Muscle of arm (tissue), 1 donor: ENCODE measurements at regions not wholly inside any gene's neighbourhood (a gene's known extent, or its start where the extent isn't known, plus 50 kb on each side); places are given as distances from the start of the nearest gene placed in this dataset.

Source experiments
- DNase-seq: peaks from one replicate; pipeline ENCODE4 v3.0.0-alpha.2; 2013

GRCh38 chr2:236654496-236654895 lies 84.9 kb downstream of the ACKR3 start:
- DNase-seq = no peak

- DNase-seq = no peak
Observed at GRCh38 chr2:236656166-236656565, 86.5 kb downstream of the ACKR3 start.

DNA sequence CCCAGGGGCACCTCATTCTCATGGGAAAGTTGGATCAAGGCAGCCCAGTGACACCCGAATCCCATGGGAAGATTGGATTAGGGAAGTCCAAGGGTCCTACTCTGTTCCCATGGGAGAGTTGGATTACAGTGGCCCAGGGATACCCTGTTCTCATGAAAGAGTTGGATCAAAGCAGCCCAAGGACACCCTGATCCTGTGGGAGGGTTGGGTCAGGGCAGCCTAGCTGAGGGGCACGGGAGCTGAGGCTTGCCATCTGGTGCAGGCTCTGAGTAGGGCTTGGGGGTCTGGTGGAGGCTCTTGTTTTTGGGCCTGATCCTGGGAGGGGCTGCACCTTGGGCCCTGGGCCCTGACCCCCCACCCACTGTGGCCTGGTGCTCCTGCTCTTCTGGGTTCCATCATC lies 87.1 kb downstream of the ACKR3 start:
- DNase-seq = no peak

DNA sequence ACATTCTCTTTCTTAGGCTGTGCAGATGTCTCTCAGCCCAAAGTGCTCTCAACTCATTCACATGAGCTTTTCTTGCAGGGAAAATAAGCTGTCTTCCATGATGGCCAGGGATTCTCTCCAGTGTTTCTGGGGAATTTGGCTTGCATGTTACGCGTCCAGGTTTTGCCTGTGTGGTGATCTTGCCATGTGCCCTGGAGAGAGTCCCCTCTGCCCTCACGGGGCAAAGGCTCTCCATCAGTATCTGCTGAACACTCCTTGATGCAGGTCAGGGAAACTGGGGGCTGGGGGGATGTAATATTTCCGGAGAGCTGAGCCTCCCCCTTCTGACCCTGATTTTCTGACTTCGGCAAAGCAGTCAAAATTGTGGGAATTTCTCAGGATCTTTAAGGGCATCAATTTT lies 87.6 kb downstream of the ACKR3 start:
- DNase-seq = no peak

DNA sequence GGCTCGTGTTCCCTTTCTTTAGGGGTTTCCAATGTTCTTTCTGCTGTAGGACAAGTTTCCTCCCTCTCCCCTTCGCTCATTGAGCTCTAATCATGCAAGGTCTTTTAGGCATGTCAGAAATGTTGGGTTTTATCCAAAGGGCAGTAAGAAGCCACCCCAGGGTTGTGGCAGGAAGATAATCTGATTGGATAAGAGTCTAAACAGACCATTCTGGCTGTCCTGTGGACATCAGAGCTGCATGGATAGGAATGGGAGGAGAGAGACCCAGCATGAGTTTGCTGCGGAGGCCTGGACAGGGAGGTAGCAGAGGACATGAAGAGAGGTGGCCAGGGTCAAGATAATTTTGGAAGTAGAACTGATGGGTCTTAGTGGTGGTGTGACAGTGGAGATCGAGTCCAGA lies 88.2 kb downstream of the ACKR3 start:
- DNase-seq = no peak

GRCh38 chr2:236658974-236659757 lies 89.5 kb downstream of the ACKR3 start:
- no peak for DNase-seq

- DNase-seq = peak; percentile 66
Observed at GRCh38 chr2:236659758-236660150, 90.1 kb downstream of the ACKR3 start.

GRCh38 chr2:236661061-236661761 lies 91.6 kb downstream of the ACKR3 start:
- DNase-seq = no peak

DNA sequence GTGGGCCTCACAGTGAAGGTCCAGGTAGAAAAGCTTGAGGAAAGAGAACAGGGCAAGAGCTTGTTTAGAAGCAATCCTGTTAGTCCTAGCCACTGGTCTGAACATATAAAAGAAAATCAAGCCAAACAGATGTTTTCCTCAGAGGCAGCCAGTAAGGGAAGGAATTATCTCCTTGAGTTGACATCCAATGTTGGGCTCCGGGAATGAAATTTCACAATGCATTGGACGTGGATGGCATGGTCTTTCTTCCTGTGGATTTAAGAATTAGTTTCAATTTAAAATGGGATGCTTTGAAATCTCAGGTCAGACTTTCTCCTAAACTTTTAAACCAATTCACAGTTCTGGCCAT lies 92.1 kb downstream of the ACKR3 start:
- DNase-seq = peak; percentile 62

- no peak for DNase-seq
Observed at GRCh38 chr2:236662231-236663185, 92.9 kb downstream of the ACKR3 start.

DNA sequence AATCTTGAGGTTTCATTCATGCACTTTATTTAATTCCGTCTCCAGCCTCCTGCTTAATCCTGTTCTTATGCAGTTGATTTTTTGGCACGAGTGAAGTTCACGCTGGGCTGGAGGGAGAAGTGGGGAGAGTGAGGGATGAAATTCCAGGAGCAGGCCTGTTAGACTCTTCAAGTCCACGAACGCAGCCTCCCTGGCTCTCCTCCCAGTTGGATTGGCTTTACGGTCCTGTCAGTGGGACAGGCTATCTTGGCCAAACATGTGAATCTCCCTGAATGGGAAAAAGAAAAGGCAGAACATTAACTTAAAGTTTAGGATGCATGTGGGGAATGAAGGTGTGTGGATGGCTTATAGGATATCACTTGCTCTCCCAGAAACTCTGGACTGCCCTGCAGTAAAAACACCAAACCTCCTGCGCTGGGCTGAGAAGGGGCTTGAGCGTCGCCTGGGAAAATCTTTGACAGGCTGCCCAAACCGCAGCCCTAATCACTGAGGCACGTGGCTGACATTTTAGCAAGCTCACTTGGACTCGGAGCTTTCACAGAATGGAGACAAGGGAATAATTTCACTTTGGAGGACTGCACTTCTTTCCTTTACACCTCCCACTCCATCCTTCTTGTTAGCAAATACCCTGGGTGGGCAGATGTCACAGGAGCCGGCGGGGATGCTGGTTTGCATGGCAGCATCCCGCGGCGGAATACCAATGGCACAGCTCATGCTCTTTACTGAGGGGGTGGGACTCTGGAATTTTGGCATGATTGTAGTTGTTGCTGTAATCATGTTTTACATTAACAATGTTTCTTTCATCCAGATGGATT lies 93.9 kb downstream of the ACKR3 start:
- DNase-seq = peak; percentile 93

DNA sequence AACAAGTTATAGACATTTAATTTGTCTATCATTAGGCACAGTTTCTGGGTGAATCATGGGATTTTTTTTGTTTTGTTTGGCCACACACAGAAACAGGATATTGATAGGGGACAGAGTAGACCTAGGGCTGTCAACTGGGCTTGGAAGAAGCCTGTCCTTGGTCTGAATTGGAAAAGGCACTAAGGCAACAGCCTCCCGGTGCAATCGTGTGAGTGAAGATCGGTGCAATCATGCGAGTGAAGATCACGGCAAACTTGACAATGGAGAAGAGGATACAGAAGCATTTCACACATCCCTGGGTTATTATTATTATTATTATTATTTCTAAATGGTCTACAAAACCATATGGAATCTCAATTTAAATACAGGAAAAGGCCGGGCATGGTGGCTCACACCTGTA lies 94.5 kb downstream of the ACKR3 start:
- DNase-seq = no peak

- DNase-seq = no peak
Observed at GRCh38 chr2:236665101-236665500, 95.5 kb downstream of the ACKR3 start.

DNA sequence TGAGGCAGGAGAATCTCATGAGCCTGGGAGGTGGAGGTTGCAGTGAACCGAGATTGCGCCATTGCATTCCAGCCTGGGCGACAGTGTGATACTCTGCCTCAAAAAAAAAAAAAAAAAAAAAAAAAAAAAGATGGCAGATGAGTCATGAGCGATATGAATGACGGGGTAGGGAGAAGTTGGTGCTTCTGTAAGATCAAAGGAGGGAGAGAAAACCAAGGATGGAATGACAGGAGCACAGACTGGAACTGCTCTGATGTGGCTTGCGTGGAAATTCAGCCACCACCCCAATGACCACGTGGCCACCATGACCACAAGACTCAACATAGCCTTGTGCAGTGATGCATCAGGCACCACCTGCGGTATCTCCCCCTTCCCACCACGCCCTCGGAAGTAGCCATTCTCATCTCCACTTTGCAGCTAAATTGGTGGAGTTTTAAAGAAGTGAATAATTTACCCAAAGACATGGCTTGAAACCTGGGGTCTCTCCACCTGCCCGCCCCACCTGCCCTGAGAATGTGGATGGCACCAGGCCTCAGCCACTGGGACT lies 96.0 kb downstream of the ACKR3 start:
- DNase-seq = no peak

DNA sequence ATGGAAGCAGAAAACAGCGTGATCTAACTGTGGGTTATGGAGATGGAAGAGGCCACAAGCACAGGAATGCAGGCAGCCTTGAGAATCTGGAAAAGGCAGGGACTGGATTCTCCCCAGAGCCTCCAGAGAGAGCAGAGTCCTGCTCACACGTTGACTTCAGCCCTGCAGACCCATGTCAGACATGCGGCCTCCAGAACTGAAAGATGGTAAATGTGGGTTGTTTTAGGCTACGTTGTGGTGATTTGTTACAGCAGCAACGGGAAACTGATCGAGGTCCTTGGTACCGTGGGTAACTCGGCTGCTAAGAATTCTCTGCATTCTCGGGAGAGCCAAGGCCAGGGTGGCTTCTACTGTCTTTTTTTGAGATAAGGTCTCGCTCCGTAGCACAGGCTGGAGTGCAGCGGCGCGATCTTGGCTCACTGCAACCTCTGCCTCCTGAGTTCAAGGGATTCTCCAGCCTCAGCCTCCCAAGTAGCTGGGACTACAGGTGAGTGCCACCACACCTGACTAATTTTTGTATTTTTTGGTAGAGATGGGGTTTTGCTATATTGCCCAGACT lies 97.1 kb downstream of the ACKR3 start:
- no peak for DNase-seq

GRCh38 chr2:236667526-236667925 lies 97.9 kb downstream of the ACKR3 start:
- no peak for DNase-seq

GRCh38 chr2:236668531-236668969 lies 98.9 kb downstream of the ACKR3 start:
- no peak for DNase-seq

GRCh38 chr2:236670235-236670620 lies 100.6 kb downstream of the ACKR3 start:
- DNase-seq = no peak

DNA sequence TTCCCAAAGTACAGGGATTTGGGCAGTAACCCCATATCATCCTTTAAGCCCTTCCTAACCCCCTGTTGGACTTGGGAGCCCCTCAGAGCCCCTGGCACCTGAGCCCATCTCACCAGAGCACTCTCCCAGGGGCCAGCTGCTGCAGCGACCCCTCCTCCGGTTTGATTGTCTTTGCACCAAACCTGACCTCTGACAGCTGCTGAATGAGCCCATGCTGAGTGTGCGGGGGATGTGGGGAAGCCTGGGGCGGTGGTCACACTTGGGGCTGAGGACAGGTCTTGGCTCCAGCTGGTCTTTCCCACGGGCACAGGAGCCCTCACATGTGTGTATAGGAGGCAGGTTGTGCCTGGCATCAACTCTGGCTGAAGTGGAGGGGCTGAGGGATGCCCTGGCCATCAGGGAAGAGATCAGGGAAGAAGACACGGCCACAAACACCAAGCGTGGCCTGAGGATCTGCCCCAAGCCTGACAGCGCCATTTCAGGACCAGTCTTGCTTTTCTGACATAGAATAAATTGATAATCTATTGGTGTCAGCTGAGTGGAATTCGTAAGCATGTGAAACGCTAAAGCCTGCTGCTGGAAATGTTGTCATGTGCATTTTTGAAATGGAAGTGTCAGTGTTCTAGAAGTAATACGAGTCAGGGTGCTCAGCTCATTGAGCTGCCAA lies 102.4 kb downstream of the ACKR3 start:
- DNase-seq = no peak

- DNase-seq = no peak
Observed at GRCh38 chr2:236672606-236673005, 103.0 kb downstream of the ACKR3 start.
